Central memory CD8-positive, alpha-beta T cell (primary cell): ENCODE measurements at regions not wholly inside any gene's neighbourhood (a gene's known extent, or its start where the extent isn't known, plus 50 kb on each side); places are given as distances from the start of the nearest gene placed in this dataset.

Source experiments
- ATAC-seq: fragments of 150-1000 bp; cut with Tn5 transposase; replicated peaks from 2 replicates; pipeline ENCODE4 v1.10.0; 2022; ENCODE audit warnings: mild to moderate bottlenecking, moderate FRiP score, moderate number of reproducible peaks; ENCODE audit not compliant: poor library complexity, severe bottlenecking; ENCODE audit errors: extremely low read depth
- DNase-seq, 2 donors: peaks; one replicate each; pipeline ENCODE4 v3.0.0; 2021; ENCODE audit warnings: low spot score in 2 of 2
- H3K27ac Mint-ChIP-seq: one replicate; pipeline ENCODE4 v1.8.0; 2022; ENCODE audit warnings: low read depth, mild to moderate bottlenecking, moderate library complexity, mixed read lengths
- H3K27me3 Mint-ChIP-seq: one replicate; pipeline ENCODE4 v1.8.0; 2022; ENCODE audit warnings: mixed read lengths
- H3K36me3 Mint-ChIP-seq: one replicate; pipeline ENCODE4 v1.8.0; 2022; ENCODE audit warnings: mild to moderate bottlenecking, moderate library complexity, mixed read lengths; ENCODE audit not compliant: insufficient read depth
- H3K4me1 Mint-ChIP-seq: one replicate; pipeline ENCODE4 v1.8.0; 2022; ENCODE audit warnings: mixed read lengths
- H3K4me3 Mint-ChIP-seq: one replicate; pipeline ENCODE4 v1.8.0; 2022; ENCODE audit warnings: mild to moderate bottlenecking, moderate library complexity, mixed read lengths
- H3K9me3 Mint-ChIP-seq: one replicate; pipeline ENCODE4 v1.8.0; 2022; ENCODE audit warnings: mixed read lengths

DNA sequence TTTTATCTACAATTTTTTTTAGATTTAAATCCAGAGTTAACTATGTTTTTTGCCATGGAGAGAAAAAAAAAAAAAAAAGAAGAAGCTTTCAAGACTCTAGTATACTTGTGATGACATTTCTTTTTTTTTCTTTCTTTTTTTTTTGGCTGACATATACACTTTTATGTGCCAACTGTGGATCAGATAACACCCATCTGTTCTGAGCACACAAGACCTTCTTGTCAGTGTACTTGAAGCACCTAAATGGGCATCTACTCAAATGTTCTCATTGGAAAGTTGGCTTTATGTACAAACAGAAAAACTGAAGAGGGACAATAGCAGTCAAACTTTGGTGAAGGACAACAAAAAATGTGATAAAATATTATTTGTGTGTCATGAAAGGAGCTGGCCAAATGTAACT is 904.5 kb downstream of the GRIK2 start:
- Mint-ChIP-seq H3K27me3 (no peaks in the 10 kb centered on the region), H3K36me3 (no peaks in the 10 kb centered on the region)

More for the DNA sequence above, 904.5 kb downstream of the GRIK2 start:
- Mint-ChIP-seq H3K4me3 (no peak overlapping the region), H3K27ac (no peak overlapping the region), H3K4me1 (no peaks in the 10 kb centered on the region), H3K9me3 (peaks cover 19% of the 10 kb centered on the region)
- DNase-seq (no peak), ATAC-seq (no peak)
